Mammary epithelial cell (primary cell): ENCODE measurements at regions not wholly inside any gene's neighbourhood (a gene's known extent, or its start where the extent isn't known, plus 50 kb on each side); places are given as distances from the start of the nearest gene placed in this dataset.

Source experiments
- EZH2 ChIP-seq: IDR thresholded peaks from 2 replicates; pipeline ENCODE4 v1.6.1; 2012; ENCODE audit warnings: low read length, inconsistent platforms, borderline replicate concordance
- TF ChIP-seq, protein P1 (sequence below), 2 donors: IDR thresholded peaks in 1 of 2; conservative IDR thresholded peaks in 1 of 2; 2 replicates each; pipeline ENCODE4 v1.5.1; 2011 to 2012; ENCODE audit warnings: inconsistent platforms in 2 of 2, low read length in 2 of 2, mild to moderate bottlenecking in 2 of 2, control low read depth in 1 of 2, low read depth in 1 of 2; ENCODE audit not compliant: insufficient read depth in 1 of 2; ENCODE audit errors: extremely low read depth in 1 of 2

DNA sequence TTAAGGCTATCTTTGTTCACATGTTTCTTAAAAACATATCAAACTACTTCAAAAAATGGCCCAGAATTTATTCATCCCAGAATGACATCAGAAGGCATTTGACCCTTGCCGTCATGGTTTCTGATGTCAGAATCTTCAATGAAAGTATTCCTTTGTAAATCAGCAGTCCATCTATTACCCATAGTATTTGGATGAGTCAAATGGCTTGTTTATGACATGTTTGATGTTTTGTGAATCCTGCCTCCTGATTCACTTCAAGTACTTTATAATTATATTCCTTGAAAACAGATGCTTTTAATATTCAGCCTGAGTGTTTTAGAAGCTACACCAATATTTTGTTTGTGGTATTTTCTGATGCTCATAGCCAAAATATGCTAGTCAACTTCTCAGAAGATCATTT lies 200.8 kb upstream of the MEF2C start:
- TF ChIP-seq, protein P1, sequence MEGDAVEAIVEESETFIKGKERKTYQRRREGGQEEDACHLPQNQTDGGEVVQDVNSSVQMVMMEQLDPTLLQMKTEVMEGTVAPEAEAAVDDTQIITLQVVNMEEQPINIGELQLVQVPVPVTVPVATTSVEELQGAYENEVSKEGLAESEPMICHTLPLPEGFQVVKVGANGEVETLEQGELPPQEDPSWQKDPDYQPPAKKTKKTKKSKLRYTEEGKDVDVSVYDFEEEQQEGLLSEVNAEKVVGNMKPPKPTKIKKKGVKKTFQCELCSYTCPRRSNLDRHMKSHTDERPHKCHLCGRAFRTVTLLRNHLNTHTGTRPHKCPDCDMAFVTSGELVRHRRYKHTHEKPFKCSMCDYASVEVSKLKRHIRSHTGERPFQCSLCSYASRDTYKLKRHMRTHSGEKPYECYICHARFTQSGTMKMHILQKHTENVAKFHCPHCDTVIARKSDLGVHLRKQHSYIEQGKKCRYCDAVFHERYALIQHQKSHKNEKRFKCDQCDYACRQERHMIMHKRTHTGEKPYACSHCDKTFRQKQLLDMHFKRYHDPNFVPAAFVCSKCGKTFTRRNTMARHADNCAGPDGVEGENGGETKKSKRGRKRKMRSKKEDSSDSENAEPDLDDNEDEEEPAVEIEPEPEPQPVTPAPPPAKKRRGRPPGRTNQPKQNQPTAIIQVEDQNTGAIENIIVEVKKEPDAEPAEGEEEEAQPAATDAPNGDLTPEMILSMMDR (conservative IDR thresholded peaks at IDR 0.05 in 1 of 2, IDR thresholded peaks at IDR 0.05 in 1 of 2; ENCODE audit: extremely low read depth in 1 of 2, insufficient read depth in 1 of 2, low read depth in 1 of 2, low read length in 2 of 2): no peak
- no peak for TF ChIP-seq EZH2
